Stimulated activated naive CD8-positive, alpha-beta T cell treated with anti-CD3 and anti-CD28 coated beads, Interleukin-15, amount 100 ng/mL, for 72 hours (primary cell): ENCODE measurements at regions not wholly inside any gene's neighbourhood (a gene's known extent, or its start where the extent isn't known, plus 50 kb on each side); places are given as distances from the start of the nearest gene placed in this dataset.
"Not testable (repeated sequence)": the region's sequence is repeated elsewhere in the genome, so short reads cannot be mapped to it uniquely, and the experiment has no call there.

Source experiments
- ATAC-seq: fragments of 150-1000 bp; cut with Tn5 transposase; 2 replicates; pipeline ENCODE4 v1.10.0; 2021; ENCODE audit warnings: mild to moderate bottlenecking, moderate library complexity
- DNase-seq, 2 donors: peaks; one replicate each; pipeline ENCODE4 v3.0.0; 2021 to 2022
- H3K27ac Mint-ChIP-seq, 2 donors: one replicate each; pipeline ENCODE4 v1.8.0; 2022; ENCODE audit warnings: mild to moderate bottlenecking in 2 of 2, mixed read lengths in 2 of 2, moderate library complexity in 2 of 2
- H3K27me3 Mint-ChIP-seq: one replicate; pipeline ENCODE4 v1.8.0; 2022; ENCODE audit warnings: mixed read lengths
- H3K4me1 Mint-ChIP-seq: one replicate; pipeline ENCODE4 v1.8.0; 2022; ENCODE audit warnings: mild to moderate bottlenecking, mixed read lengths
- H3K4me3 Mint-ChIP-seq, 2 donors: one replicate each; pipeline ENCODE4 v1.8.0; 2022; ENCODE audit warnings: mild to moderate bottlenecking in 2 of 2, mixed read lengths in 2 of 2, moderate library complexity in 1 of 2
- H3K9me3 Mint-ChIP-seq, 2 donors: one replicate each; pipeline ENCODE4 v1.8.0; 2022; ENCODE audit warnings: mixed read lengths in 2 of 2

- DNase-seq: no peak
- no peak for ATAC-seq
- no peaks in the 10 kb centered on the region for H3K4me1 Mint-ChIP-seq
- H3K27ac Mint-ChIP-seq: no peak overlapping the region
- H3K9me3 Mint-ChIP-seq: peaks cover 5 to 6% of the 10 kb centered on the region in 2 donors
- H3K27me3 Mint-ChIP-seq: no peaks in the 10 kb centered on the region
- no peak overlapping the region for H3K4me3 Mint-ChIP-seq
These were observed 1688.4 kb downstream of the PLA2G4A start for GRCh38 chr1:188517139-188517538.

DNA sequence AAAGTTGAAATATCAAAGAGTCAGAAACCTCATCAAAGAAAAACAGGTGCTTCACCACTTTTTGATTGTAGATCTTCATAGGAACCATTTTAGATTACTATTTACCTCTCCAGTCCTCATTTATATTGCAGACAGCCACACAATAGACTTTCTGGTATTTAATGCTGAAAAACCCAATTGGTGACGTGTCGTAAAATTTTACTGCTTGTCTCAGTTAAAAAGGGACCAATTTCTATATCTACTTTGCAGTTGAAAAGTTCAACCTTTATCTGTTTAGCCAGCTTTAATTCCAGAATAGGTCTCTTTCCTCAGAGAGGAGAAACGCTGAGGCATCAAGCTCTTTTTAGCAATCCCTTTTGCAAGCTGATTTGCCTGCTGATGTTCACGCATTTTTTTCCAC, 1722.4 kb downstream of the PLA2G4A start:
- H3K9me3 Mint-ChIP-seq: peaks cover 4 to 7% of the 10 kb centered on the region in 2 donors
- H3K27me3 Mint-ChIP-seq: no peaks in the 10 kb centered on the region
- ATAC-seq (no peak), DNase-seq (no peak)
- no peaks in the 10 kb centered on the region for H3K4me1 Mint-ChIP-seq
- H3K27ac Mint-ChIP-seq: no peak overlapping the region
- H3K4me3 Mint-ChIP-seq: no peak overlapping the region

DNA sequence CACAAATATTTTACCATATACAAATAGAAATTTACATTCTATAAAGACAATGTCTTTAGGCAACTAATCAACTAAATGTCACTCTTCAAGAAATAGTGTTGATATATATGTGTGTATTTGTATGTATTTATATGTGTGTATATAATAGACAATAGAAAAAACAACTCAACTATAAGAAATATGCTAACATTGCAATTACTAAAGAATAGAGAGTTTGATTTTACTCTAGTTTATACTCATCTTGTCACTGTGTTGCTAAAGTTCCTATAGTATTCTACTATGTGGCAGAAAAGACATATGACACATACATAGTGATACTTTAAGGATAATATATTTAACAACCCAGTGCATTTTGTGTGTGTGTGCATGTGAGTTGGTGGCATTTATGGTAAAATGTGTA, 1728.3 kb downstream of the PLA2G4A start:
- DNase-seq (no peak), ATAC-seq (no peak)
- Mint-ChIP-seq H3K4me3 (no peak overlapping the region), H3K27me3 (no peaks in the 10 kb centered on the region), H3K4me1 (no peaks in the 10 kb centered on the region), H3K9me3 (peaks cover 0 to 4% of the 10 kb centered on the region in 2 donors), H3K27ac (no peak overlapping the region)

- DNase-seq (no peak), ATAC-seq (no peak)
- no peak overlapping the region for H3K4me3 Mint-ChIP-seq
- H3K4me1 Mint-ChIP-seq: no peaks in the 10 kb centered on the region
- H3K27ac Mint-ChIP-seq: no peak overlapping the region
- no peaks in the 10 kb centered on the region for H3K27me3 Mint-ChIP-seq
- no peaks in the 10 kb centered on the region for H3K9me3 Mint-ChIP-seq
These were observed 1754.3 kb downstream of the PLA2G4A start for GRCh38 chr1:188582911-188583532.

DNA sequence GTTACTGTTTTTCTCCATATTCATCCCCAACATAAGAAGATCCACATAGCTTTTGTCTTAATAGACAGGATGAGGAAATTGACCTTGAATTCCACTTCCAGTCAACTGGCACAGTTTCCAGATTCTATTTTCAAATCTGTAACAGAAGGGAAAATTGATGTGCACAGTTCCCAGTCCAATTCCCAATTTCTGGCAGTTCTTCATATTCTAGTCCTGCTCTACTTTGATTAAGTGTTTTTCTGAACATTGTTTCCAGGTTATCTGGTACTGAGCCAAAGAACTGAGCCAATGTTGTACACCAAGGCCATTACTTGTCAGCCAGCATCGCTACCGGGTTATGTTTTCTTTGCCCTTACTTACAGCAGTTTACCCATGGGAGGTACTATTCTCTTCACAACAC, 1755.4 kb downstream of the PLA2G4A start:
- no peak for ATAC-seq
- DNase-seq: no peak
- no peak overlapping the region for H3K4me3 Mint-ChIP-seq
- peak overlapping the region in 1 of 2 donors; percentile 19 for H3K27ac Mint-ChIP-seq
- H3K9me3 Mint-ChIP-seq: no peaks in the 10 kb centered on the region
- H3K4me1 Mint-ChIP-seq: no peaks in the 10 kb centered on the region
- no peaks in the 10 kb centered on the region for H3K27me3 Mint-ChIP-seq

DNA sequence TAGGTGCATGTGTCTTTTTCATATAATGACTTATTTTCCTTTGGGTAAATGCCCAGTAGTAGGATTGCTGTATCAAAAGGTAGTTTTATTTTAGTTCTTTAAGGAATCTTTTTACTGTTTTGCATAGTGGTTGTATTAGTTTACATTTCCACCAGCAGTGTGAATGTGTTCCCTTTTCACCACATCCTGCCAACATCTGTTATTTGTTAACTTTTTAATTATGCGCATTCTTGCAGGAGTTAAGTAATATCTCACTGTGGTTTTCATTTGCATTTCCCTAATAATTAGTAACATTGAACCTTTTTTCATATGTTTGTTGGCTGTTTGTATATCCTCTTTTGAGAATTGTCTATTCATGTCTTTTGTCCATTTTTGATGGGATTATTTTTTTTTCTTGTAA, 1761.9 kb downstream of the PLA2G4A start:
- DNase-seq: no peak

DNA sequence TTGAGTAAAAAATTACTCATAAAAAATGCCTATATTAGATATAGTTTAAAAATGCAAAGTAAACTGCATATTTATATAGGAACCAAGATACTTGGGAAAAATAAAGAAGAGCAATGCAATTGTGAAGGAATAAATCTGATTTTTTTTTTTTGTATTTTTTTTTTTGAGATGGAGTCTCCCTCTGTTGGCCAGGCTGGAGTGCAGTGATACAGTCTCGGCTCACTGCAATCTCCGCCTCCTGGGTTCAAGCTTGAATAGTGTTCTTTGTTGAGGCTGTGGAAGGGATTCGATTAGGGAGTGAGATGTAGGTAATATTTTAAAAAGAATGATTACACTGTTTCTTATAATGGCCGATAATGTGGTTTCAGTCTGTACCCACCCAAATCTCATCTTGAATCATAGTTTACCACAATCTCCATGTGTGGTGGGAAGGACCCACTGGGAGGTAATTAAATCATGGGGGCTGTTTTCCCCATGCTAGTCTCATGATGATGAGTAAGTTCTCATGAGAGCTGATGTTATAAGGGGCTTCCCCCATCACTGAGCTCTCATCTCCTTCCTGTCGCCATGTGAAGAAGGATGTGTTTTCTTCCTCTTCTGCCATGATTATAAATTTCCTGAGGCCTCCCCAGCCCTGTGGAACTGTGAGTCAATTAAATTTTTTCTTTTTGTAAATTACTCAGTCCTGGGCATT, 1765.9 kb downstream of the PLA2G4A start:
- H3K9me3 Mint-ChIP-seq: peaks cover 6 to 20% of the 10 kb centered on the region in 2 donors
- H3K27ac Mint-ChIP-seq: no peak overlapping the region
- no peaks in the 10 kb centered on the region for H3K27me3 Mint-ChIP-seq
- no peaks in the 10 kb centered on the region for H3K4me1 Mint-ChIP-seq
- H3K4me3 Mint-ChIP-seq: no peak overlapping the region
- DNase-seq (no peak), ATAC-seq (no peak)

More for the DNA sequence above, 1761.9 kb downstream of the PLA2G4A start:
- Mint-ChIP-seq H3K4me1 (no peaks in the 10 kb centered on the region), H3K27me3 (no peaks in the 10 kb centered on the region), H3K4me3 (no peak overlapping the region), H3K27ac (no peak overlapping the region), H3K9me3 (peaks cover 6 to 16% of the 10 kb centered on the region in 2 donors)
- no peak for ATAC-seq

GRCh38 chr1:188599313-188599712, 1770.6 kb downstream of the PLA2G4A start:
- DNase-seq (no peak), ATAC-seq (no peak)
- H3K4me3 Mint-ChIP-seq: no peak overlapping the region
- H3K4me1 Mint-ChIP-seq: no peaks in the 10 kb centered on the region
- H3K27ac Mint-ChIP-seq: no peak overlapping the region
- H3K27me3 Mint-ChIP-seq: no peaks in the 10 kb centered on the region
- H3K9me3 Mint-ChIP-seq: peaks cover 0 to 8% of the 10 kb centered on the region in 2 donors

DNA sequence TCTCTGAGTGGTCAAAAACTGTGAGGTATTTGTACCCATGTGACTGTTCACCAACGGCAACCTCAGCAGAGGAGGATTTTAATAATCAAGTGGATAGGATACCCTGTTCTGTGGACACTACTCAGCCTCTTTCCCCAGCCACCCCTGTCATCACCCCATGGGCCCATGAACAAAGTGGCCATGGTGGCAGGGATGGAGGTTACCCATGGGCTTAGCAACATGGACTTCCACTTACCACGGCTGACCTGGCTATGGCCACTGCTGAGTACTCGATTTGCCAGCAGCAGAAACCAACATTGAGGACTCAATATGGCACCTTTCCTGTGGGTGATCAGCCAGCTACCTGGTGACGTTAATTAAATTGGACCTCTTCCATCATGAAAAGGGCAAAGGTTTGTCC, 1782.7 kb downstream of the PLA2G4A start:
- ATAC-seq: no peak
- DNase-seq: no peak
- no peak overlapping the region for H3K4me3 Mint-ChIP-seq
- H3K4me1 Mint-ChIP-seq: no peaks in the 10 kb centered on the region
- H3K27ac Mint-ChIP-seq: no peak overlapping the region
- H3K27me3 Mint-ChIP-seq: no peaks in the 10 kb centered on the region
- H3K9me3 Mint-ChIP-seq: peaks cover 7 to 10% of the 10 kb centered on the region in 2 donors

- Mint-ChIP-seq H3K4me3 (no peak overlapping the region), H3K9me3 (peaks cover 5 to 7% of the 10 kb centered on the region in 2 donors), H3K27ac (no peak overlapping the region), H3K4me1 (no peaks in the 10 kb centered on the region), H3K27me3 (no peaks in the 10 kb centered on the region)
- DNase-seq: no peak
- no peak for ATAC-seq
These were observed 1786.6 kb downstream of the PLA2G4A start for GRCh38 chr1:188615321-188615720.

DNA sequence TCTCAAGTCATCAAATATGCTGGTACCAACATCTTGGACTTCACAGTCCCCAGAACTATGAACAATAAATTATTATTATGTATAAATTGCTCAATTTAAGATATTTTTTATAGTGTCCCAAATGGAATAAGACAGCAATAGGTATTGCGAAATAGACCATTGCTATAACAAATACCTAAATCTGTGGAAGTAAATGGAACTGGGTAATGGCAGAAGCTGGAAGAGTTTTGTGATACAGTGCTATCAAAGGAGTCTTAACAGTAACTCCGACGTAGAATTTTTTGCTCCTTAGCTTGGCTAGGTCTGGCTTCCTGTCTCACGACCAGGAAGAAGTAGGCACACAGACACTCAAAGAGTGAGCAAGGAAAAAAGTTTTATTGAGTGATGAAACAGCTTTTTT, 1791.5 kb downstream of the PLA2G4A start:
- ATAC-seq: no peak
- Mint-ChIP-seq H3K27ac (no peak overlapping the region), H3K4me3 (no peak overlapping the region), H3K4me1 (no peaks in the 10 kb centered on the region), H3K27me3 (no peaks in the 10 kb centered on the region), H3K9me3 (peaks cover 4% of the 10 kb centered on the region in 2 donors)
- no peak for DNase-seq

GRCh38 chr1:188641566-188642211, 1812.9 kb downstream of the PLA2G4A start:
- Mint-ChIP-seq H3K27ac (no peak overlapping the region), H3K9me3 (peaks cover 0 to 7% of the 10 kb centered on the region in 2 donors), H3K27me3 (no peaks in the 10 kb centered on the region), H3K4me3 (no peak overlapping the region), H3K4me1 (no peaks in the 10 kb centered on the region)
- no peak for ATAC-seq
- no peak for DNase-seq

DNA sequence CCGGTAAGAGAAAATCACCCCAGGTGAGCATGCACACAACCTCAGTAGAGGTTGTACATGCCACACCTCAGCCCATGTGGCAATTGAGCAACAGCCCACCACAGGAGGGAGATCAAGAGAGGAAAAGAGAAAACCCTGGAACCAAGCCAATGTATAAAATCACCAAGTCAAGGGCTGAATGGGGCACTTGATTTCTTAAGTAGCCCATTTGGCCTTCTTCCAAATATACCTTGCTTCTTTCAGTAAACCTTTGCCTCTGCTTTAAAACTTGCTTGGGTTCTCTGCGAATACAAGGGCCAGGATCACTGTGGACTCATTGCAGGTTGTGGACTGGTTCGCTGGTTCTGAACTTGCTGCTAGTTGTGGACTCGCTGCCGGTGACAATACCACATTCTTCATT, 1814.0 kb downstream of the PLA2G4A start:
- Mint-ChIP-seq H3K9me3 (peaks cover 0 to 7% of the 10 kb centered on the region in 2 donors), H3K27ac (no peak overlapping the region), H3K4me1 (no peaks in the 10 kb centered on the region), H3K4me3 (no peak overlapping the region), H3K27me3 (no peaks in the 10 kb centered on the region)
- ATAC-seq (no peak), DNase-seq (no peak)

GRCh38 chr1:188652678-188653077, 1823.9 kb downstream of the PLA2G4A start:
- DNase-seq (no peak), ATAC-seq (no peak)
- Mint-ChIP-seq H3K4me1 (no peaks in the 10 kb centered on the region), H3K27me3 (no peaks in the 10 kb centered on the region), H3K4me3 (no peak overlapping the region), H3K9me3 (peaks cover 0 to 7% of the 10 kb centered on the region in 2 donors), H3K27ac (no peak overlapping the region)

GRCh38 chr1:188655966-188656365, 1821.7 kb downstream of the BRINP3 start:
- H3K4me1 Mint-ChIP-seq, H3K27me3 Mint-ChIP-seq, DNase-seq, ATAC-seq, H3K4me3 Mint-ChIP-seq, H3K27ac Mint-ChIP-seq, H3K9me3 Mint-ChIP-seq: not testable (repeated sequence)

GRCh38 chr1:188660572-188660971, 1817.1 kb downstream of the BRINP3 start:
- Mint-ChIP-seq H3K27ac (no peak overlapping the region), H3K27me3 (no peaks in the 10 kb centered on the region), H3K9me3 (peaks cover 0 to 1% of the 10 kb centered on the region in 2 donors), H3K4me3 (no peak overlapping the region), H3K4me1 (no peaks in the 10 kb centered on the region)
- DNase-seq (no peak), ATAC-seq (no peak)
